ENCODE measurements at regions not wholly inside any gene's neighbourhood (a gene's known extent, or its start where the extent isn't known, plus 50 kb on each side); places are given as distances from the start of the nearest gene placed in this dataset.
"Not testable (repeated sequence)": the region's sequence is repeated elsewhere in the genome, so short reads cannot be mapped to it uniquely, and the experiment has no call there.

DNA sequence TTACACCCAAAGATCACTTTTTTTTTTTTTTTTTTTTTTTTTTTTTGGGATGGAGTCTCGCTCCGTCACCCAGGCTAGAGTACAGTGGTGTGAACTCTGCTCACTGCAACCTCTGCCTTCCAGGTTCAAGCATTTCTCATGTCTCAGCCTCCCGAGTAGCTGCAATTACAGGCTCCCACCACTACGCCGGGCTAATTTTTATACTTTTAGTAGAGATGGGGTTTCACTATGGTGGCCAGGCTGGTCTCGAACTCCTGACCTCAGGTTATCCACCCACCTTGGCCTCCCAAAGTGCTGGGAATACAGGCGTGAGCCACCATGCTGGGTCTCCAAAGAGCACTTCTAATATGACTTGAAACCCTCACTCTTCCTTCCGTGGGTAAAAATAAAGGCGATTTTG, 152.2 kb upstream of the SPACA7 start:
- DNase-seq (ENCODE audit: low spot score) = not testable (repeated sequence)

DNA sequence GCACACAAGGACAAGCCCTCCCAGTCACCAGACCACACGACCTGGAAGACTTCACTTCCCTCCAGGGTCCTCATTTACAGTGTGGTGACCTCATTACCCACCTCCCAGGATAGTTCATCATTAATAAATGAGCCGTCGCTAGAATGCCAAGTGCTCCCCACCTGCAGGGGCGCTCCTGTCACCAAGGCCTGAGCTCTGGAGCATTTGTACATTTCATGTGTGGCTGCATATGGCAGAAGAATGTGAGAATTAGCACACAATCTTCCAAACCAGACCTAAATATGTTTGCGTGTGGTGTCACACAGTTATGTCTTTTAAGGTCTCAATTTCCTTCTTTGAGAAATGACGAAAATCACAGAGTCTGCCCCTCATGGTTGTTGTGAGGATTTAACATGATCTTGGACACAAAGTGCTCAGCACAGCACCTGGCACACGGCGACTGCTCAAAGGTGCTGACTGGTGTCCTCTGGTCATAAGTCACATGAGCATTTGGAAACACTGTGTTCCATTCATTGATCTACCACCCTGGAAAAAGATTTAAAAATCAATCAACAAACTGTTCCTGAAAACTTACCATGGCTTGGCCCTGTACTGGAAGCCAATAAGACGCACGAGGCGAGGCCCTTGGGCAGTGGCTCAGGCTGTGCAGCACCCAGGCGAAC, 150.6 kb upstream of the SPACA7 start:
- DNase-seq (ENCODE audit: low spot score) = no peak

DNA sequence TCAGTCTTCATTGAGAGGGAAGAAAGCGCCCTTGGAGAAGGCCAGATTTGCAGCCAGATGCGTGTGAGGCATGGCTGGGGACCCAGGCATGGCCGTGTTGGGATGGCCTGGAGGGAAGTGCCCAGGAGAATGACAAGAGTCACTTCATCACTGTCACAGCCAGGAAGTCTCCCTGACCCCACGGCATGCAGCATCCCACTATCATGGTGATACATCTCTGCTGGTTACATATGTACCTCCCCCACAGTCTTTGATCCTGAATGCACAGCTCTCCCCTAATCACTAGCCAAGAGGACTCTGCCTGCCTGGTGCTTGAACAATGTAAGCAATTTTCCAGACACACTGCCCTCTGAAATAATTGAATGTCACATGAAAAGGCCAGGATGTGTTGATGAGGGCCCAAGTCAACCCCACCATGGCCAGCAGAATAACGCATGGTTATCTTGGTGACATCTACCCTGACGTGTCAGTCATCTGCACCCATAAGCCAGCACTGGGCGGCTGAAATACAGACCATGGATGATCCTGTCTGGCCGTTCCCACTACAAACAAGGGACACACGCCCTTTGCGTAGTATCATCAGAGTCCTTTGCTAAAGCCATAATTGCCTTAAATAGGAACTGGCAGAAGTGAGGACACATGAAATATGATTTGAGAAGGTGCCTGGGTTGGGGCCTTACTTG, 149.7 kb upstream of the SPACA7 start:
- DNase-seq (ENCODE audit: low spot score) = no peak

DNA sequence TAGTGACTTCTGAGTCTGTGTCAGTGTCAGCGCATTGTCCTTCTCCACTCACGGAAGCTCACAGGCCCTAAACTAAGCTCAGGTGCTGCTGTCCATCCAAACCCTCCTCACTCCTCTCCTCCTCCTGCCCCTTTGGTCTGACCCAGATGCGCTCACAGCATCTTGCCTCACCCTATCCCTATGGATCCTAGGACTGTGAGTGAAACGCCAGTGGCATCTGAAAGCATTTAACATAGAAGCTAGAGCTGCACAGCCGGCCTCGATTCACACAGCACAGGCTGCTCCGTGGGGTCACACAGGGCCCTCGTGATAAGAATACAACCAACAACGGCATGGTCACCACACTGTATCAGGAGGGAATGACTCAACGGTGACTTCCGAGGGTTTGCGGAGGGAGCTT, 149.1 kb upstream of the SPACA7 start:
- DNase-seq (ENCODE audit: low spot score) = no peak

DNA sequence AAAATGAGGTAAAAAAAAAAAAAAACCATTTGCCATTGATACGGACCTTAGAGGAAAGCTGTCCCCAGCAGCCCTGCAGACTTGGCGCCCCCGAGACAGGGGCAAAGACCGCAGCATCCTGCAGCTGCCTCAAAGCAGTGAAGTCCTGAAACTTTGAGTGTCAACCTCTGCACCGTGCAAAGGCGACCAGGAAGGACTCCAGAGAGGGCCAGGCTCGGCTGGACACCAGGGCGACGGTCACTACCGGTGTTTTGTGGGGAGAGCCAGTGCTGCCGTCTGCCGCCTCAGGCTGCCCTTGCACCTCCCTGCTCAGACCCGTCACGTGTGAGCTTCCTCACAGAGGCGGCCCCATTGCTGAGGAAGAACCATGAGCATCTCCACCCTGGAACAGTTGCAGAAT, 146.7 kb upstream of the SPACA7 start:
- no peak for DNase-seq (ENCODE audit: low spot score)

DNA sequence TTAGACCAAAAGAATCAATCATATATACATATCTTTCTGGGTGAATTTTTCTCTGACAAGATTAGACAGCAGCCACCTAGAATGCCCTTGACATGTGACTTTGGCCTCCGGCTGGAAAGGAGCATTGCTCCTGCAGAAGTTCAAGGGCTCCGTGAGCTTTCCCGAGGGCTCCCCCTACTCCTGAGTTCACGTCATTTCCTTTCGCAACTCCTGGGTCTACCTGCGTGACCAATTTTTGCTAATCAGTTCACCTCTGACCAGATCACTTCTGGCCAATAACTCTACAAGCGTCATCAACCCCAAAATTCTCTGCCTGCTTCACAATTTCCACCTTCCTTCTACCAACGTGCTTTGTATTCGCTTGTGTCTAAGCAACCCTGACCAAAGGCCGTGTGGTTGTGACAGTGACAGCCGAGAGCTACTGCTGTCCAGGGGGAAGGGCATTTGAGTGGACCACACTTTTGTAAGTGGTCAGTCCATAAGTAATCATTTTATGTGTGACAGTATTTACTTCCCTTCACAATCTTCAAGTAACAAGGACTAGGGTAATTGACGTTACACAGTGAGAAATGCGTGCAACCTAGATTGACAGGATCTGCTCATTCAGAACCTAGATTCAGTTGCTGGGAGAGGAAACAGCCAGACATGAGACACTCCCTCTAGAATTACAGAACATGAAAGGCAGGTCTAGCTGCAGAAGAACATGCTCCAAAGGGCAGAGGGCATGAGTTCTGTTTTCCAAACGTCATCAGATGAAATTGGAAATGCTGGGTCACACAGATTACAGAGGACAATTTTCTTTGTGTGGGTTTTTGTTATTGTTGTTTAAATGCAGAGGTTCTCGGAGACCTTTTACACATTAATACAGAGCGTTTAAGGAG, 145.9 kb upstream of the SPACA7 start:
- no peak for DNase-seq (ENCODE audit: low spot score)

DNA sequence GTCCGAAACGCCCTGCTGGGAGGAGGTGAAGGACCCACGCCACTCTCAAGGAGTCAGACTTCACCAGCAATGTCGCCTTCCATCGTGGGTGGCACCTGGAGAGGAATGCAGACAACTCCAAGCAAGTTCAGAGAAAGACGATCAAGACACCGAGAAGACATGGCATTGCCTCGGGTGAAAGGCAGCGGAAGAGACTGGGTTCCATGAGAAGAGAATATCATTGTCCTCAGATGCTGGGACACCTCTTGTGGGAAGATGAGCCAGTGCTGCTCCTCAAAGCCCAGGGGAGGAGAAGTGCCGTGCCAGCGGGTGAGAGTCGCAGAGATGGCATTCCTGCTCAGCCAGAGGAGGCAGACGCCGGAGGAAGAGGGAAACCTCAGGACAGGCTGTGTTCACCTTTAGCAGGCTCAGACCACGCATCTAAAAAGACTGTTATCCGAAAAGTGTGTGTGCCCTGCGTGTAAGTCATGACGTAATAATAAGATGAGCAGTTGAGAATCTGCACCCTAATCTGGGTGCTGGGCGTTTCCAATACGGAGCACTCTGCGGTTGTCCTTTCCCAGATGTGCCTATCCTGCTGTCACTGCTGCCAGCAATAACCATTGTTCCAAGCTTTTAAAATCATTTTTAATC, 144.6 kb upstream of the SPACA7 start:
- no peak for DNase-seq (ENCODE audit: low spot score)

DNA sequence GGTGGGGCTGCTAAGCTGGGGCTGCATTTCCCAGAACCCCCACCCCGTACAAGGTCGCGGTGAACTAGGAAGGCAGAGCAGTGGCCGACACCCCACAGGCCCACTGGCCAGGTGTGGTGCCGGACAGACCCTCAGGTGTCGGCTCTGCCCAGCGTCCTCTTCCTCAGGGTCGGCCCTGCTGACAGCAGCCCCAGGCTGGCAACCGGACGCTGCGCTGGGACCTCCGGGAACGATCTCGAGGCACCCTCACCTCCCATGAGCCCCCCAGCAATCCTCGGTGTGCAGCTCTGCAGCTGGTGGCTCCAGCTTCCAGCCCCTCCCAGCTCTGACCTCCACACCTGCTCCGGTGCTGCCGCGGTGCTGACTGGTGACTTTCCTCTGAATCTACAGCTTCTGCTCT, 142.9 kb upstream of the SPACA7 start:
- no peak for DNase-seq (ENCODE audit: low spot score)

DNA sequence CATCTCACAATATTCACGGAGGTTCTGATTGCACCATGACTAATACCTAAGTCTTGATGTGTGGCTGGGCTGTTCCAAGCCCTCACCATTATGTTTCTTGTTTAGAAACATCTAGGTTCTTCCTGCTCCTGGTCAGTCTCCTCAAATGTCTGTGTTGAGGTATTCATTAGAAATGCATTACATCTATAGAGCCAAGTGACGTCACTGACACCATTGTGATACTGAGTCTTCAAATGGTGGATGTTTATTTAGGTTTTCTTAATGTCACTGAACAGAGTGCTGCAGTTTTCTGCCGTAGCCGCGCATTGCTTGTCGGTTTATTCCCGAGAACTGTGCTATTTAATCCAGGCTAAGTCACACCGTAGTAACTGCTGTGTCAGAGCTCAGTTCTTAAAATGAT, 142.4 kb upstream of the SPACA7 start:
- no peak for DNase-seq (ENCODE audit: low spot score)

DNA sequence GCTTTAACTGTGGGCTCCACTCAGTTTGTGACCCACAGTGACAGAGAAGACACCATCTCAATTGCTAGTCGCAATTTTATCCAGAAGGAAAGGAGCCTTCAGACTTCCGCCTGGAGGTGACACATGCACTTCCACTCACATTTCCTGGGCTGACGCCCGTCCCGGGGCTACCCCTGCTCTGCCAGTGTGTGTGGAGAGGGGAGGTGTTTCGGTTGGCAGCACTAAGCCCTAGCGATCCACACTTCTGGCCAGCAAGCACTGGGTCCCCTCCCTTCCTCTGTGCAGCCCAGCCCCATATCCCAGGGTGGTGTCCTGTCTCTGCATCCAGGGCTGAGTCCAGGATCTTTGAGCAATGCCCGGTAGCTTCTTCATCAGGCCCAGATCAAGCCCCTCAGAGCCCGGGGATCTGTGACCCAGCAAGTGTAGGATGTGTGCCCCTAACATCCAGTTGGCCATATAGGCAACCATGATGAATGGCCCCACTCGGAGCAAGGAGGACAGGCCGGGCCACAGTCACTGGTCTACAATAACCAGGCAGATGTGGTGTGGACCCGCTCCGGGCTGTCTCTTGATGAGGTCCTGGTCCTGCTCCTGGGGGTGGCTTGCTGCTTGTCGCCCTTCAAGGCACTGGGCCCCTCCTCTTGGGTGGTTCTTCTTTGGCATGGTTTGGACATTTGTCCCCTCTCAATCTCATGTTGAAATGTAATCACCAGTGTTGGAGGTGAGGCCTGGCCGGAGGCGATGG, 141.9 kb upstream of the SPACA7 start:
- no peak for DNase-seq (ENCODE audit: low spot score)

DNA sequence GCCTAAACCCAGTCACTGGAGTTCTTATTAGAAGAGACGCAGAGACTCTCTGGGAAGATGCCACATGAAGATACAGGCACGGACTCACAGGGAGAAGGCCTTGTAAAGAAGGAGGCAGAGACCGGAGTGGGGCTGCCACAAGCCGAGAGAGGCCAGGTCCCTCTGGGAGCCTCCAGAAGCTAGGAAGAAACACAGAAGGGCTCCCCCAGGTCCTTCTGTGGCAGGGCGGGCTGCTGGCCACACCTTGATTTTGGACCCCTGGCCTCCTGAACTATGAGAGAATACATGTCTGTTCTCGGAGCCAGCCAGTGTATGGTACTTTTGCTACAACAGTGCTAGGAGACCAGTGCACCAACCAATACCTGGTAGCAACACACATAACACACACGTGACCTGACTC, 140.1 kb upstream of the SPACA7 start:
- DNase-seq (ENCODE audit: low spot score) = no peak

DNA sequence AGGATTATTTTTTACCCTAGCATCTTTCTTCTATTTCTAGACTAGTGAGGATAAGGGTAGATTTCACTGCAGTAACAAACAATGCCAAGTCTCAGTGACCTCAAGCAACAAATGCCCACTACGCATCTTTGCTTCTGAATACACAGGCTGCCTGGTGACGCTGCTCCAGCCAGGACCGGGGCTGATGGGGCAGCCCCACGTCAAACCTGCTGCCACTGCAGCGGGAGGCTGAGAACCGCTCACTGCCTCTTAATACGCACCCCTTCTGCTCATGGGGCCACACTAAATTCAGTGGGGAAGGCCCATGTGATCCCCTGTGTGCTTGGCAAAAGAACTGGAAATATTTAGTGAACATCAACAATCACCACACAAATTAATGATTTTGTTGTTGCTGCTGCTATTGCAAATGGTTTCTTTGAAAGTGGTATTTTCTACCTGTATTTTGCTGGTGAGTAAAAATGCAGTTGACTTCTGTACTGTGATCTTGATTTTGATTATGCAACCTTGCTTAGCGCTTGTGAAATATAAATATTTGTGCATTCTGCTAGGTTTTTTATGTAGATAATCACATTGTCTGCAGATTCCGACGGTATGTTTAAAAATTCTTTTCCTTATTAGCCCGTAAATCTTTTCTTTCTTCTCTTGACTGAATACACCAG, 139.5 kb upstream of the SPACA7 start:
- no peak for DNase-seq (ENCODE audit: low spot score)

DNA sequence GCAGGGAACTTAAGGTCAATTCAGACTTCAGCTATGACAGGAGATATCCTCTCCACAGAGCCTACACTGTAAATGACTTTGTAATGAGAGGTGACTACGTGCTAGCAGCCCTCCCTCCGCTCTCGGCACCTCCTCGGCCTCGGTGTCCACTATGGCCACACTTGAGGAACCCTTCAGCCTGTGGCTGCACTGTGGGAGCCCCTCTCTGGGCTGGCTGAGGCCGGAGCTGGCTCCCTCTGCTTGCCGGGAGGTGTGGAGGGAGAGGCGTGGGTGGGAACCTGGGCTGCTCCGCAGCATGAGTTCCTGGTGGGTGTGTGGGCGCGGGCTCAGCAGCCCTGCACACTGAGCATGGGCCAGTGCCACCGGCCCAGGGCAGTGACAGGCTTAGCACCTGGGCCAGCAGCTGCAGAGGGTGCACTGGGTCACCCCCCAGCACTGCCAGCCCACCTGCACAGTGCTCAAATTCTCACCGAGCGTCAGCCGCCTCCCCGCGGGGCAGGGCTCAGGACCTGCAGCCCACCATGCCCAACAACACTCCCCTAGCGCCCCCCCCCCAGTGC, 137.6 kb upstream of the SPACA7 start:
- no peak for DNase-seq (ENCODE audit: low spot score)

DNA sequence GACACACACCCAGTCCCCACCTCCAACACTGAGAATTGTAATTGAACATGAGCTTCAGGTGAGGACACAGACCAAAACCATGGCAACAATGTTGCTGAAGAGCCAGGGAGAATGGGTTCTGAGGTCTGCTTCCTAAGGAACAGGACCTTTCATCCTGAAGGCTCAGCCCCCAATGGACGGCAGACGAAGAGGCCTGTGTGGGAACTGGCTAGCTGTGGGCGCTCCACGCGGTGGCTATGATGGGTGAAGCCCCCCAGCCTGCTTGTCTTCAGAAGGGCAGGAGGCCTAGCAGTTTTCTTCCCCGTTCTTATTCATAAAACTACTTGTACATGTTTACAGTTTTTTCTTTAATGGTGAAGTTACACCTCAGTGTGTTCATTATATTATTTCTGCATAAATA, 136.1 kb upstream of the SPACA7 start:
- DNase-seq (ENCODE audit: low spot score) = no peak

DNA sequence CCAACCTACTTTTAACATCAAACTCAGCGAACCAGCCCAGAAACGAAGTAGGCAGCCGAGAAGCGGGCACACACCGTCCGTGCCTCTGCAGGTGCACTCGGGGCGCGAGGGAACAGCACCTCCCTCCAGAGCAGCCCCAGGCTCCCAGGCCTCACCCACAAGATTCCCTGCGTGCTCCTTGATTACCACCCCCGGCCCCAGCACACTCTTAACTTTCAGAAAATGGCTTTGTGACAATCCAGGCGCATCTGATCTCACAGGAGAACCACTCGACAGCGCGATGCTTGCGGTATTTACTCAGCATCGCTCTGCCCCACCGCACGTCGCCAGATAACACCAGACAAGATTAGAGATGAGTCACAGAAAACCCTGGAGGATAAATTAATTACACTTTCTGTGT, 134.9 kb upstream of the SPACA7 start:
- DNase-seq (ENCODE audit: low spot score) = no peak

DNA sequence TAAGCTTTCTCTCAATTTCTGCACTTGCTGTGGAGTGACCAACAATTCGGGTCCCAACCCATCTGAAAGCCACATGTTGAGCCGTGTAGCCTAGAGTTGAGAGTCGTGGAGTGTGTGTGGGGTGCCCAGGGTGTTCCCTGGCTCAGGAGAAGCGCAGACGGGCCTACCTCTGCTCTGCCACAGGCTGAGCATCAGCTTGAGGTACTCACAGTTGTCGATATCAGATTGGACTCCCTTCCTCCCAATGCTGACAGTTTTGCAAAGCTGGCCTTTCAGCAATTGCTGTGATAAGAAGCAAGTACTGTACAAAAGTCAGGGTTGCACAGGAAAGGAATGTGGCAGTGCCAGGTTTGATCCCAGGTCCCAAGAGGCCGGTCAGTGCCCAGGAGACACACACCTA, 133.4 kb upstream of the SPACA7 start:
- DNase-seq (ENCODE audit: low spot score) = no peak

DNA sequence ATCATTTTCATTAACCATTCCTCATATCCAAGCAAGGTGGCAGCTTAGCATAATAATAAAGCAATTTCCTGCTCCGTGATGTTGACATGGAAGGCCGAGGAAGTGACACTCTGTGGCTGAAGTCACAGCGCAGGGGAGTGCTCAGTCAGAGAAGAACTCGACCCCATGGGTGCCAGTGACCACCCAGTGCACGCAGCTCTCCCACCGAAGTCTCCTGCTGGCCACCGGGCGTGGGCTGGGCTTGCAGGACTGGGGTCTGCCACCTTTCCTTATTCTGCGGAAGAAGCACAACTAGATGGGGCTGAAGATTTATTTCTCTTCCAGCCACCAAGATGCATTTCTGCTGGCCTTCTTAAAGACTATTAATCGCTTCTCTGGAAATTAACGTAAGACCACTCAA, 132.1 kb upstream of the SPACA7 start:
- no peak for DNase-seq (ENCODE audit: low spot score)

DNA sequence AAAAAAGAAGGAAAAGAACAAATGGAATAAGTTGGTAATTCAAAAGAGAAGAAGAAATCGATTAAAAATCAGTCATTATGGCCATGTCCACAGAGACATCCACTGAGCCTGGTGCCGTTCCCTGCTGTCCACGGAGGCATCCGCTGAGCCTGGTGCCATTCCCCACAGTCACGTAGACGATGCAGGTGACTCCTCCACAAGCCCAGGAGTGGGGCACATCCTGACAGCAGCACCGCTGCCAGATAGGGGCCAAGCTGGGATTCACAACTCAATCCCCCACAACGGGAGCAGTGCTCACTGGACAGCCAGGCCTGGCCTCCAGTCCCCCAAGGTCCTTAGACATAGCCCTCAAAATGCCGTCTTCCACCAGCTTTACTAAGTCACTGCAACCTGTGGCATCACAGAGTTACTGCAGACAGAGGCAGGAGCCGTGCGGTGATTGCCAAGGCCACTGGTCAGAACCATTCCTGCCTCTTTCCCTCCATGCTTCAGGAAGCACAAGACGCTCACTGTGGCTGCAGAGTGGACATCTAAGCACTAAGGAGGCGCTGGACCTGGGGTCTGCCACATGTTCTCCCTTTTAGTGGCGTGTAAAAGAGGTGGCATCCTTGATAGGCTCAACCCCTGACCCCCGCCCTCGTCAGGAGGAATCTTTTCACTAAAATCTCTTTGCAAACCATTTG, 131.5 kb upstream of the SPACA7 start:
- no peak for DNase-seq (ENCODE audit: low spot score)

DNA sequence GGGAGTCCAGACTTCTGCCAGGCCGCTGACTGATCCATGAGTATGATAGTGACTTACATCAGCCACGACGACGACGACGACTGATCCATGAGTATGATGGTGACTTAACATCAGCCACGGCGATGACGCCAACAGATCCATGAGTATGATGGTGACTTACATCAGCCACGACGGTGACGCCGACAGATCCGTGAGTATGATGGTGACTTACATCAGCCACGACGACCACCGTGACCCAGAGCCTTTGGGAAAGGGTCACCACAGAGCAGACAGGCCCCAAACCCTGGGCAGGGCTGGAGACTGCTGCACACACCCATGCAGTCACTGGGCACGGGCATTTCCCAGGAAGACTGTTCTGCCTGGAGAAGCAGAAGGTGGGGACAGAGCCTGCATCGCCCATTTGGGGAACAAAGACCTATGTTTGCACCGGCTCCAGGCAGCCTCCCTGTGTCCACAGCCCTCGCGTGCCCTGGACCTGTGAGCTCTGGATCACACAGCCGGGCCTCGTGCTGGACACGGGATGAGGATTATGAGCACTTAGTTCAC, 130.9 kb upstream of the SPACA7 start:
- no peak for DNase-seq (ENCODE audit: low spot score)

DNA sequence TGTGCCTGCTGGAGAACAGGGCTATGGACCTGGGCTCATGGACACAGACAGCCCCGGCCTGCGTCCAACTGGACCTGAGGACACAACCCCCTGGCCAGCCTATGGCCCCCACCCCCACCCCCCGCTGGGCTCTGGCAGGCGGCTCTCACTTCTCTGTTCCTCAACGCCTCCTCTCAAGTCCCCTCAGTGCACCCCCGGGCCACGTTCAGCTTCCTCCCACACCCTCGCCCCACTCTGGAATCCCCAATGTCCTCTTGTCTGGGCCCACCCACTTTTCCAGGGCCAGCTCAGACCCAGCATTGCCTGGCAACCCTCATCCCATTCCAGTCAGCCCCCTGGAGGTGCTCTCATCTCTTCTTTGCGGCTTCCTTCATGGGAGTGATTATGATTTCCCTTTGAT, 130.2 kb upstream of the SPACA7 start:
- DNase-seq (ENCODE audit: low spot score) = no peak

Measured in putamen (tissue), 1 donor.